Caki2 (cell line): ENCODE measurements at regions not wholly inside any gene's neighbourhood (a gene's known extent, or its start where the extent isn't known, plus 50 kb on each side); places are given as distances from the start of the nearest gene placed in this dataset.
A peak's percentile ranks its signal among the peaks of the same experiment; 100 is the strongest.
"Not testable (repeated sequence)": the region's sequence is repeated elsewhere in the genome, so short reads cannot be mapped to it uniquely, and the experiment has no call there.

Experiments
- DNase-seq: peaks from one replicate; pipeline ENCODE4 v3.0.0-alpha.2; 2015; ENCODE audit warnings: low read depth
- in situ Hi-C: cut with HindIII; loops from 2 replicates; pipeline ENCODE4 v1.10.0; 2016; ENCODE audit warnings: low sequenced_read_pairs, low pct_unique_long_range_greater_than_20kb, mixed read lengths

GRCh38 chr5:174583071-174583470 is 141.3 kb upstream of the MSX2 start:
- DNase-seq = no peak
- in situ Hi-C loops = no loop called here

DNA sequence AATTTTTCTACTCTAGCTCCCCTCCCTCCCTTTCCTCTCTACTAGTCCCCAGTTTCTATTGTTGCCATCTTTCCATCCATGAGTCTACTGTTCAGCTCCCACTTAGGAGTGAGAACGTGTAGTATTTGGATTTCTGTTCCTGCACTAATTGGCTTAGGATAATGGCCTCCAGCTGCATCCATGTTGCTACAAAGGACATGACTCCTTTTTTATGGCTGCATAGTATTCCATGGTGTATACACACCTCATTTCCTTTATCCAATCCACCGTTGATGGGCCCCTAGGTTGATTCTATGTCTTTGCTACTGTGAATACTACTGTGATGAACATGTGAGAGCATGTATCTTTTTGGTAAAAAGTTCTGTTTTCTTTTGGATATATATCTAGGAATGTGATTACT is 138.9 kb upstream of the MSX2 start:
- in situ Hi-C loops = no loop called here
- DNase-seq = no peak

DNA sequence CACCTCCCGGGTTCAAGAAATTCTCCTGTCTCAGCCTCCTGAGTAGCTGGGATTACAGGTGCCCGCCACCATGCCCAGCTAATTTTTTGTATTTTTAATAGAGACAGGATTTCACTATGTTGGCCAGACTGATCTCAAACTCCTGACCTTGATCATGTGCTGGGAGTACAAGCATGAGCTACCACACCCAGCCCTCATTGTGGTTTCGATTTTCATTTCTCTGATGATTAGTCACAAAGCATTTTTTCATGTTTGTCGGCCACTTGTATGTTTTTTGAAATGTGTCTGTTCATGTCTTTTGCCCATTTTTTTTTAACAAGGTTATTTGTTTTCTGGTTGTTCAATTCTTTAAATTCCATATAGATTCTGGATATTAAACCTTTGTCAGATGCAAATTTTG is 138.2 kb upstream of the MSX2 start:
- DNase-seq, in situ Hi-C loops: not testable (repeated sequence)

- in situ Hi-C loops = no loop called here
- peak; percentile 69 for DNase-seq
Measured at GRCh38 chr5:174589011-174589410, 135.4 kb upstream of the MSX2 start.

- in situ Hi-C loops = no loop called here
- DNase-seq = peak; percentile 69
Measured at GRCh38 chr5:174589599-174589998, 134.8 kb upstream of the MSX2 start.

- in situ Hi-C loops = no loop called here
- no peak for DNase-seq
Measured at GRCh38 chr5:174590820-174591219, 133.6 kb upstream of the MSX2 start.

- peak; percentile 48 for DNase-seq
- in situ Hi-C loops = no loop called here
Measured at GRCh38 chr5:174596429-174596828, 128.0 kb upstream of the MSX2 start.

GRCh38 chr5:174599992-174600391 is 124.4 kb upstream of the MSX2 start:
- in situ Hi-C loops = no loop called here
- DNase-seq = peak; percentile 44

DNA sequence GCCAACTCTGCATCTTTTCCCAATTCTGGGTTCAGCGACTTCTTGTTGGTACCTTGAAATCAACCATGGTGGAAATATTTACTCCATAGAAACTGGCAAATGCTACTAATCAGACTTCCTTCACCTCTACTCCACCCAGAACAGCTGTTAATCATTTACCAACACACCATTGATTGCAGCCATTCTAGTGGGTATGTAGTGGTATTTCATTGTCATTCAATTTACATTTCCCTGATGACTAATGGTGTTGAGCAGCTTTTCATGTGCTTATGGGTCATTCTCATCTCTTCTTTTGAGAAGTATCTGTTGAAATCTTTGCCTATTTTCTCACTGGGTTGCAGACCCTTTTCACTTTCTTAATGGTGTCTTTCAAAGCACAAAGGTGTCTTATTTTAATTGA is 122.4 kb upstream of the MSX2 start:
- peak; percentile 95 for DNase-seq
- in situ Hi-C loops = no loop called here

DNA sequence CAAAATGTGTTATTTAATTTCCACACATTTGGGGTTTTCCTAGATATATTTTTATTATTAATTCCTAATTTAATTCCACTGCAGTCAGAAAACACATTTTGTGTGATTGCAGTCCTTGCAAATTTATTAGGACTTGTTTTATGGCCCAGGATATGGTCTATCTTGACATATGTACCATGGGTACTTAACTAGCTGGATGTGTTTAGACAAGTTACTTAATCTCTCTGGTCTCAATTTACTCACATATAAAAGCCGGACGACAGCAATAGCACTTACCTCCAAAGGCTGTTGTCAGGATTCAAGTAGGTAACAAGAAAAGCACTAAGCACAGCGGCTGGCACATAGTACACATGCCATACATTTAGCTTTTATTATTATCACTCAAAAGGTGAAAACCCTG is 118.2 kb upstream of the MSX2 start:
- DNase-seq = no peak
- in situ Hi-C loops = no loop called here

DNA sequence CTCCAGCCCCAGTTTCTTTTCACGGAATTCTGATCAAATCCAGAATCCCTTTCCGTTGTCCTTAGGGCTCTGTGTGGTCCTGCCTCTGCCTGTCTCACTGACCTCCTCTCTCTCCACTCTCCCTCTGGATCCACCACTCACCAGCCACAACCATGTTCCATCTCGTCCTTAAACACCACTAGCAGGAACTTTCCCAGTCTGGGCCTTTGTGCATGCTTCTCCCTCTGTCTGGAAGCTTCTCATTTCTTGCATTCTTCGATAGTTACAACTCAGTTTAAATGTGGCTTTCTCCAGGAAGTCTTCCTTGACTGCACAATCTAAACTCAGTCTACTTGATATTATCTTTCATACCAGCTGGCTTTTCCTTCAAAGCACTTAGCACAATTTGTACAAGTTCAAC is 117.7 kb upstream of the MSX2 start:
- in situ Hi-C loops = no loop called here
- DNase-seq = no peak

DNA sequence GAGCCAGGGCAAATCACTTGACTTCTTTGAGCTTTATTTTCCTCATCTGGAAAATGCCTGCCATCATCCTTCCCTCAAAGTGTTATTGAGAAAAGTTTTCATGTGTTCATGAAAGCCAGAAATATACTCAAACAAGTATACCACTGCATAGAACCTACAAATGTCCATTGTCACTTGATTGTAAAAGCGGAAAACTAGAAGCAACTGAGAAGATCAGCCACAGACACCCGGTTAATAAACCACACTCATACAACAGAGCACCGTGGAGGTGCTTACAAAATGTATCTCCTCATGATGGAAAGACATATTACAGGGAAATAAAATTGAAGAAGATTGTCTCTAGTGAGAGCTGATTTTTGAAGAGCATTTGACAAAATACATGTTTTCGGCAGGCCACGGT is 117.2 kb upstream of the MSX2 start:
- in situ Hi-C loops = no loop called here
- DNase-seq = no peak

DNA sequence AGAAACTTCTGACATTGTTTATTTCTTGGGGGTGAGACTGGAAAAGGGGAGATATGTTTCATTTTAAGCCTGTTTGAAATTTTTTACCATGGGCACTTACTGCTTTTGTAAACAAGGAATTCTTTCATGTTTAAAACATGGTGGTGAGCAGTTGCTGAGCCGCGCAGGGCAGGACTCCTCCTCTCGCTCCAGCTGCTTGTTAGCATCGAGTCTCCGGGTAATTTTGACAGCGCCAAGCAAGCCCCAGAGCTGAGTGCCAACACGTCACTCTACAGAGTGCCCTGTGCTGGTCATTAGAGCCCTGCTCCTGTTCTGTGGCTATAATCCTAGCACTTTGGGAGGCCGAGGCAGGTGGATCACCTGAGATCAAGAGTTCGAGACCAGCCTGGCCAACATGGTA is 116.5 kb upstream of the MSX2 start:
- in situ Hi-C loops = no loop called here
- DNase-seq = no peak

DNA sequence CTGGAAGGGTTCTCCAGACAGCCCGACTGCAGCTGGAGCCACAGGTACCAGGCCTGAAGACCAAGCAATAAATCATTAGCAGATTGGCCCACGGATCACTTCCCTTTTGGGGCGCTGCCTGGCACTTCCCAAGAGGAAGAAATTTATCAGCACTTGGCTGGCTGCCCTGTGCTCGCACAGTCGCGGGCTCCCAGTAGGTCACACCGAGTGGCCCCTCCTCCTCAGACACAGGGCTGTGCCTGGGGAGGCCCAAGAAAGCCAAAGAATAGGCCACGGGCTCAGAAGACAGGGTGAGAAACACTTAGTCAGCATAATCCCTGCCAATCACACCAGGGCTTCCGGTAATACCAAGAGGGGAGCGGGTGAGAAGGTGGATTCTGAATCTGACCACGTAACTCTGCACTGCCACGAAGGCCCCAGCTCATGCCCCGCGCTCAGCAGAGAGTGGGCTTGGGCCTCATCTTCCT is 115.7 kb upstream of the MSX2 start:
- in situ Hi-C loops = no loop called here
- peak; percentile 99 for DNase-seq

DNA sequence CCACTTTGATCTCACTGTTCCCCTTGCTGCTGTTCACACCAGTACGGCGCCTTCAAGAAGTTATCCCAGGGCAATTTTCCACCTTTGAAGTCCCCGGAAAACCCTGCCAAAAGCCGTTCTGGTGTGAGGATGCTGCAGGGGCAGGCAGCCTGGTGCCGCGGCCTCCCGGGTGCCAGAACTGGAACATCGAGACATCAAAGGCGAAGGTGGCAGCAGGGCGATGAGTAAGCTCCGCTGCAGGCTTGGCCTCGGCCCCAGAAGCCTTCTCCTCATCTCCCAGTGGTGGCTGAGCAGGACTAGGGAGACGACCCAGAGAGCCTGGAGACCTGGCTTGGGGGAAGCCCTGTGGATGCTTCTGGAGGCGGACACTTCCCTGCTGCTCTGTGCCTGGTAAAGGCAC is 115.3 kb upstream of the MSX2 start:
- no peak for DNase-seq
- in situ Hi-C loops = no loop called here

- DNase-seq = peak; percentile 73
- in situ Hi-C loops = no loop called here
Measured at GRCh38 chr5:174610968-174611367, 113.4 kb upstream of the MSX2 start.

GRCh38 chr5:174612686-174613085 is 111.7 kb upstream of the MSX2 start:
- DNase-seq = peak; percentile 78
- in situ Hi-C loops = no loop called here

DNA sequence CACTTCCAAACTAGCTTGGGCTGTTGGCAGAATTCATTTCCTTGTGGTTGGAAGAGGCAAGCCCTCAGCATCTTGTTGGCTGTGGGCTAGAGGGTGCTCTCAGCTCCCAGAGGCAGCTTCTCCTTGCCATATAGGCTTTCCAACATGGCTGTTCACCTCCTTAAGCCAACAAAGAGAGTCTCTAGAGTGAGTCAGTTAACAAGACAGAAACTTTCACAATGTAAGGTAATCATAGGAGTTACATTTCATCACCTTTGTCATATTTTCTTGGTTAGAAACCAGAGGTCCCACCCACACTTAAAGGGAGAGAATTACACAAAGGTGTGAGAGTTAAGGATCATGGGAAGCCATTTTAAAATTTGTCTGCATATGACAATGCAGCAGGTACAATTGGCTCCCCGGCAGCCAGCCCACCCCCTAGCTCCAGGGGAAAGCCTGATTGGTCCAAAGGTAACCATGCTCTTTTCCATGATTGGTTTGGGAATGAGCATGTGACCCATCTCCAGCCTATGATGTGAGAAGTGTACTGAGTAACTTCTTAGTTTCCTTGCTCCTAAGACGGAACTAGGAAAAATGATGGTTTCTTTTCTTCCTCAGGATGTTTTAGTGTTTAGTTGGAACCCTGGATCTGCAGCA is 109.8 kb upstream of the MSX2 start:
- in situ Hi-C loops = no loop called here
- no peak for DNase-seq

GRCh38 chr5:174616036-174616435 is 108.3 kb upstream of the MSX2 start:
- in situ Hi-C loops = no loop called here

GRCh38 chr5:174617285-174617684 is 107.1 kb upstream of the MSX2 start:
- in situ Hi-C loops = no loop called here
- DNase-seq = no peak

More at GRCh38 chr5:174616036-174616435, 108.3 kb upstream of the MSX2 start:
- DNase-seq = no peak

GRCh38 chr5:174617910-174618309 is 106.5 kb upstream of the MSX2 start:
- no peak for DNase-seq
- in situ Hi-C loops = no loop called here
